RWPE2 (cell line): ENCODE measurements at regions not wholly inside any gene's neighbourhood (a gene's known extent, or its start where the extent isn't known, plus 50 kb on each side); places are given as distances from the start of the nearest gene placed in this dataset.
A peak's percentile ranks its signal among the peaks of the same experiment; 100 is the strongest.
"Not testable (repeated sequence)": the region's sequence is repeated elsewhere in the genome, so short reads cannot be mapped to it uniquely, and the experiment has no call there.

Source experiments
- ATAC-seq: fragments of 200-7000 bp; cut with Tn5 transposase; 3 replicates; pipeline ENCODE4 v1.9.1; 2021; ENCODE audit warnings: low read depth
- DNase-seq: peaks from one replicate; pipeline ENCODE4 v3.0.0-alpha.2; 2020; ENCODE audit warnings: low spot score
- H3K27ac ChIP-seq: fragments of 450-650 bp; 2 replicates; pipeline ENCODE4 v1.5.1; 2017; ENCODE audit warnings: mild to moderate bottlenecking; ENCODE audit not compliant: poor library complexity, severe bottlenecking
- H3K27me3 ChIP-seq: fragments of 250-450 bp; sonication (Bioruptor Pico); 2 replicates; pipeline ENCODE4 v1.5.1; 2021; ENCODE audit warnings: mild to moderate bottlenecking, moderate library complexity; ENCODE audit not compliant: insufficient read depth, poor library complexity, severe bottlenecking
- H3K36me3 ChIP-seq: fragments of 250-450 bp; sonication (Bioruptor Pico); 2 replicates; pipeline ENCODE4 v1.5.1; 2020; ENCODE audit warnings: low read depth, mild to moderate bottlenecking, moderate library complexity
- H3K4me1 ChIP-seq: fragments of 250-450 bp; sonication (Bioruptor Pico); 2 replicates; pipeline ENCODE4 v1.5.1; 2021; ENCODE audit warnings: mild to moderate bottlenecking, moderate library complexity; ENCODE audit not compliant: insufficient read depth, poor library complexity, severe bottlenecking
- H3K4me3 ChIP-seq: fragments of 250-450 bp; sonication (Bioruptor Pico); 2 replicates; pipeline ENCODE4 v1.5.1; 2021; ENCODE audit warnings: mild to moderate bottlenecking, moderate library complexity; ENCODE audit not compliant: severe bottlenecking
- H3K9me3 ChIP-seq: fragments of 250-450 bp; sonication (Bioruptor Pico); 2 replicates; pipeline ENCODE4 v1.5.1; 2021; ENCODE audit warnings: mild to moderate bottlenecking, moderate library complexity; ENCODE audit not compliant: severe bottlenecking
- CTCF ChIP-seq: fragments of 450-650 bp; IDR thresholded peaks from one replicate; pipeline ENCODE4 v1.5.1; 2017; ENCODE audit warnings: mild to moderate bottlenecking, moderate library complexity; ENCODE audit not compliant: poor library complexity, severe bottlenecking

- TF ChIP-seq CTCF: no peak
- Histone ChIP-seq H3K4me1 (no peaks in the 10 kb centered on the region), H3K27me3 (no peaks in the 10 kb centered on the region), H3K9me3 (no peaks in the 10 kb centered on the region), H3K4me3 (no peak overlapping the region), H3K27ac (no peak overlapping the region), H3K36me3 (no peaks in the 10 kb centered on the region)
- ATAC-seq (no peak), DNase-seq (no peak)
Measured at GRCh38 chr4:18616720-18617119, 595.2 kb upstream of the LCORL start.

- DNase-seq: no peak
- Histone ChIP-seq H3K27me3 (peaks cover 9% of the 10 kb centered on the region), H3K4me3 (no peak overlapping the region), H3K27ac (no peak overlapping the region), H3K4me1 (no peaks in the 10 kb centered on the region), H3K9me3 (no peaks in the 10 kb centered on the region), H3K36me3 (no peaks in the 10 kb centered on the region)
- TF ChIP-seq CTCF: no peak
- no peak for ATAC-seq
Measured at GRCh38 chr4:18611026-18611425, 589.5 kb upstream of the LCORL start.

- no peak overlapping the region for H3K4me3 ChIP-seq
- H3K36me3 ChIP-seq: no peaks in the 10 kb centered on the region
- no peak overlapping the region for H3K27ac ChIP-seq
- ATAC-seq (no peak), DNase-seq (no peak)
- no peak for TF ChIP-seq CTCF
- H3K9me3 ChIP-seq: no peaks in the 10 kb centered on the region
- no peaks in the 10 kb centered on the region for H3K4me1 ChIP-seq
- peaks cover 9% of the 10 kb centered on the region for H3K27me3 ChIP-seq
Measured at GRCh38 chr4:18608908-18609533, 587.5 kb upstream of the LCORL start.

- DNase-seq, ATAC-seq, H3K4me3 ChIP-seq, H3K27me3 ChIP-seq, H3K27ac ChIP-seq, H3K36me3 ChIP-seq, H3K9me3 ChIP-seq, H3K4me1 ChIP-seq: not testable (repeated sequence)
Measured at GRCh38 chr4:18602610-18603009, 581.1 kb upstream of the LCORL start.

- Histone ChIP-seq H3K27ac (no peak overlapping the region), H3K4me3 (no peak overlapping the region), H3K27me3 (peaks cover 8% of the 10 kb centered on the region), H3K36me3 (no peaks in the 10 kb centered on the region), H3K9me3 (no peaks in the 10 kb centered on the region), H3K4me1 (no peaks in the 10 kb centered on the region)
- TF ChIP-seq CTCF: peak; percentile 90
- no peak for DNase-seq
- peak; percentile 73 for ATAC-seq
Measured at GRCh38 chr4:18593297-18594002, 571.9 kb upstream of the LCORL start.
